GM23338 (cell line): ENCODE measurements at regions not wholly inside any gene's neighbourhood (a gene's known extent, or its start where the extent isn't known, plus 50 kb on each side); places are given as distances from the start of the nearest gene placed in this dataset.

Source experiments
- ATAC-seq: fragments of 200-7000 bp; cut with Tn5 transposase; 3 replicates; pipeline ENCODE4 v1.9.1; 2020
- DNase-seq: peaks from one replicate; pipeline ENCODE4 v3.0.0-alpha.2; 2015; ENCODE audit warnings: low spot score
- H2AFZ ChIP-seq: fragments of 200-600 bp; sonication (generic); 2 replicates; pipeline ENCODE4 v1.8.0; 2016; ENCODE audit warnings: antibody characterized with exemption, mild to moderate bottlenecking, moderate library complexity
- H3F3A ChIP-seq: fragments of 200-600 bp; sonication (generic); replicated peaks from 2 replicates; pipeline ENCODE4 v1.8.0; 2017; ENCODE audit warnings: antibody characterized with exemption, mixed run types, low read depth
- H3K27ac ChIP-seq: fragments of 200-600 bp; sonication (generic); 2 replicates; pipeline ENCODE4 v1.6.1; 2016; ENCODE audit warnings: low read depth
- H3K27me3 ChIP-seq: fragments of 200-600 bp; sonication (generic); 2 replicates; pipeline ENCODE4 v1.8.0; 2016; ENCODE audit warnings: mild to moderate bottlenecking, mixed run types, moderate library complexity; ENCODE audit not compliant: insufficient read depth
- H3K36me3 ChIP-seq: fragments of 200-600 bp; sonication (generic); 2 replicates; pipeline ENCODE4 v1.8.0; 2016; ENCODE audit warnings: mild to moderate bottlenecking; ENCODE audit not compliant: insufficient read depth
- H3K4me1 ChIP-seq: fragments of 200-600 bp; sonication (generic); 2 replicates; pipeline ENCODE4 v1.8.0; 2016; ENCODE audit warnings: mild to moderate bottlenecking, moderate library complexity; ENCODE audit not compliant: insufficient read depth
- H3K4me2 ChIP-seq: fragments of 200-600 bp; sonication (generic); 2 replicates; pipeline ENCODE4 v1.7.1; 2017; ENCODE audit warnings: mixed run types
- H3K4me3 ChIP-seq: fragments of 200-600 bp; sonication (generic); 2 replicates; pipeline ENCODE4 v1.6.1; 2016; ENCODE audit warnings: mixed run types
- H3K79me2 ChIP-seq: fragments of 200-600 bp; sonication (generic); replicated peaks from 2 replicates; pipeline ENCODE4 v1.8.0; 2017; ENCODE audit warnings: mild to moderate bottlenecking; ENCODE audit not compliant: insufficient read depth
- H3K9me2 ChIP-seq: fragments of 200-600 bp; sonication (generic); 2 replicates; pipeline ENCODE4 v1.8.0; 2017; ENCODE audit not compliant: insufficient read depth
- H4K20me1 ChIP-seq: fragments of 200-600 bp; sonication (generic); replicated peaks from 2 replicates; pipeline ENCODE4 v1.8.0; 2017; ENCODE audit warnings: mild to moderate bottlenecking; ENCODE audit not compliant: insufficient read depth
- H3K27ac Mint-ChIP-seq: 2 replicates; pipeline ENCODE4 v1.8.0; 2020; ENCODE audit warnings: inconsistent platforms, mild to moderate bottlenecking, moderate library complexity, mixed read lengths
- H3K27me3 Mint-ChIP-seq: 3 replicates; pipeline ENCODE4 v1.8.0; 2022; ENCODE audit warnings: low read depth, mild to moderate bottlenecking, moderate library complexity, mixed read lengths, inconsistent platforms; ENCODE audit not compliant: insufficient read depth, poor library complexity
- H3K36me3 Mint-ChIP-seq: 3 replicates; pipeline ENCODE4 v1.8.0; 2021; ENCODE audit warnings: low read depth, mild to moderate bottlenecking, inconsistent platforms, moderate library complexity, mixed read lengths
- H3K4me1 Mint-ChIP-seq: 3 replicates; pipeline ENCODE4 v1.8.0; 2020; ENCODE audit warnings: mild to moderate bottlenecking, inconsistent platforms, mixed read lengths
- H3K4me3 Mint-ChIP-seq: 3 replicates; pipeline ENCODE4 v1.8.0; 2021; ENCODE audit warnings: moderate library complexity, mild to moderate bottlenecking, inconsistent platforms, mixed read lengths
- H3K9me3 Mint-ChIP-seq: 3 replicates; pipeline ENCODE4 v1.8.0; 2020; ENCODE audit warnings: moderate library complexity, mild to moderate bottlenecking, inconsistent platforms, mixed read lengths
- CREB1 ChIP-seq: fragments of 250-450 bp; sonication (Bioruptor Pico); IDR thresholded peaks from 2 replicates; pipeline ENCODE4 v1.5.0; 2020; ENCODE audit warnings: low read depth, mild to moderate bottlenecking, moderate library complexity
- CTCF ChIP-seq, 2 experiments: fragments of 200-600 bp in 1 of 2; sonication (generic) in 1 of 2; conservative IDR thresholded peaks; 2 replicates each; pipeline versions ENCODE4 v1.5.1 to v1.6.1; 2016 to 2017; ENCODE audit warnings: antibody characterized with exemption in 2 of 2, low read depth in 2 of 2, mild to moderate bottlenecking in 2 of 2, moderate library complexity in 1 of 2
- EZH2 ChIP-seq: fragments of 200-600 bp; sonication (generic); IDR thresholded peaks from one replicate; pipeline ENCODE4 v1.8.0; 2017; ENCODE audit warnings: antibody characterized with exemption, mild to moderate bottlenecking, low read depth; ENCODE audit not compliant: unreplicated experiment
- JUNB ChIP-seq: IDR thresholded peaks from one replicate; pipeline ENCODE4 v1.6.1; 2016; ENCODE audit warnings: antibody characterized with exemption; ENCODE audit not compliant: unreplicated experiment
- NANOG ChIP-seq: IDR thresholded peaks from 2 replicates; pipeline ENCODE4 v1.6.1; 2016; ENCODE audit warnings: antibody characterized with exemption, borderline replicate concordance
- POLR2AphosphoS5 ChIP-seq: IDR thresholded peaks from 2 replicates; pipeline ENCODE4 v1.6.1; 2016; ENCODE audit warnings: antibody characterized with exemption, low read depth
- REST ChIP-seq: IDR thresholded peaks from one replicate; pipeline ENCODE4 v1.6.1; 2018; ENCODE audit warnings: antibody characterized with exemption; ENCODE audit not compliant: unreplicated experiment
- STAT1 ChIP-seq: IDR thresholded peaks from one replicate; pipeline ENCODE4 v1.6.1; 2016; ENCODE audit warnings: antibody characterized with exemption; ENCODE audit not compliant: unreplicated experiment
- ZNF114 ChIP-seq: fragments of 250-450 bp; sonication (Bioruptor Pico); IDR thresholded peaks from 2 replicates; pipeline ENCODE4 v1.5.0; 2020; ENCODE audit warnings: mild to moderate bottlenecking, moderate library complexity
- ZNF331 ChIP-seq: fragments of 250-450 bp; sonication (Bioruptor Pico); IDR thresholded peaks from 2 replicates; pipeline ENCODE4 v1.5.0; 2020; ENCODE audit warnings: low read depth, mild to moderate bottlenecking, moderate library complexity
- ZNF462 ChIP-seq: fragments of 250-450 bp; sonication (Bioruptor Pico); IDR thresholded peaks from 2 replicates; pipeline ENCODE4 v1.5.0; 2020; ENCODE audit warnings: mild to moderate bottlenecking, moderate library complexity

- Histone ChIP-seq H3K36me3 (no peaks in the 10 kb centered on the region; the same call in 1 of the 2 replicates), H3K79me2 (no peaks in the 10 kb centered on the region), H3K4me2 (no peak overlapping the region), H4K20me1 (no peaks in the 10 kb centered on the region), H3K4me1 (no peaks in the 10 kb centered on the region), H3K27ac (no peak overlapping the region), H3K9me2 (0 out of 2 replicates have a peak, but pooled peaks cover 4% of the 10 kb centered on the region), H3K27me3 (no peaks in the 10 kb centered on the region), H3K4me3 (no peak overlapping the region), H2AFZ (no peak overlapping the region), H3F3A (no peaks in the 10 kb centered on the region)
- peaks cover 16% of the 10 kb centered on the region for H3K9me3 Mint-ChIP-seq
- H3K36me3 Mint-ChIP-seq, result peaks cover 8% of the 10 kb centered on the region; the same call in 2 of the 3 replicates
- TF ChIP-seq ZNF462 (no peak), NANOG (no peak), JUNB (no peak), REST (no peak), CREB1 (CRISPR knock-in tag) (no peak), POLR2AphosphoS5 (no peak), EZH2 (no peak), CTCF (conservative IDR thresholded peaks at IDR 0.05; ENCODE audit: low read depth in 2 of 2) (no peak), ZNF114 (CRISPR knock-in tag) (no peak), STAT1 (no peak), ZNF331 (CRISPR knock-in tag) (no peak)
- peaks cover 6% of the 10 kb centered on the region; the same call in 1 of the 3 replicates for H3K4me1 Mint-ChIP-seq
- DNase-seq, result no peak
- no peak overlapping the region for H3K4me3 Mint-ChIP-seq
- no peak for ATAC-seq
- H3K27me3 Mint-ChIP-seq, result peaks cover 4% of the 10 kb centered on the region
- H3K27ac Mint-ChIP-seq, result no peak overlapping the region
These were observed 92.7 kb upstream of the ZNF678 start for GRCh38 chr1:227470688-227471087.
